OCI-M2 (cell line): ENCODE measurements at regions not wholly inside any gene's neighbourhood (a gene's known extent, or its start where the extent isn't known, plus 50 kb on each side); places are given as distances from the start of the nearest gene placed in this dataset.

Experiments
- DNase-seq: peaks from one replicate; lab custom pipeline; 2025; ENCODE audit not compliant: unreplicated experiment; lab: John Stamatoyannopoulos, UW

DNA sequence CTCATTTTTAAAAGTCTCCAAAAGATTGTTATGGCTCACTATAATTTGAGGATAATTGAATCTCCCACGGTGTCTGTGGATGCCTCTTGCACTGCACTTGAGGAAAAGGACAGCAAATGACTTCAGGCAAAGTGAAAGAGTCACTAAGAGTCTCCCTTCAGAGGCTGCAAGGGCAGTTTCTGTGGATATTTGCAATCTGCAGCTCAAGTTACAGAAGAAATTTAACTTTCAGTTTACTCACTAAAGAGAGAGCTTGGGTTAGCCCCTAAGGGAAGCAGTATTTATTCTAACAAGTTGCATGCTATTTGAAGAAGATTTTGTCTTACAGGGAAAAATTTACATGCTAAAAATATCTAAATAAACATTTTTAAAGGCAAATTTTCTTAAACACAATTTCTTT, 912.0 kb upstream of the TENM3 start:
- no peak for DNase-seq

DNA sequence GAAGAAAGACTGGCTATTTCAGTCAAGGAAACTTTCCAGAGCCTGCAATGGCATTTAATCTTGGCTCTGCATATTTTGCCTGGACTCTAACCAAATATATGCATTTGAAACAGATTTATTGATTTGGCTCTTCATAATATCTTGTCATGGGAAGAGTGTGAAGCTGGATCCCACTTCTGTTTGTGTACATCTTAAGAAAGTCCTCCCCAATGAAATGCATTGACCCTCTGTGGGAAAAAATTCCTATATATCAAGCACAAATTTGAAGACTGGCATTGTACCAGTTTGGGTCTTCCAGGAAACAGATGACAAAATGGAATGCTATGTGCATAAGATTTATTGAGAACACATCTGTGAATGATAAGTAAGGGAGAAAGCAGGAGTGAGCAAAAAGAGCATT, 897.3 kb upstream of the TENM3 start:
- no peak for DNase-seq

DNA sequence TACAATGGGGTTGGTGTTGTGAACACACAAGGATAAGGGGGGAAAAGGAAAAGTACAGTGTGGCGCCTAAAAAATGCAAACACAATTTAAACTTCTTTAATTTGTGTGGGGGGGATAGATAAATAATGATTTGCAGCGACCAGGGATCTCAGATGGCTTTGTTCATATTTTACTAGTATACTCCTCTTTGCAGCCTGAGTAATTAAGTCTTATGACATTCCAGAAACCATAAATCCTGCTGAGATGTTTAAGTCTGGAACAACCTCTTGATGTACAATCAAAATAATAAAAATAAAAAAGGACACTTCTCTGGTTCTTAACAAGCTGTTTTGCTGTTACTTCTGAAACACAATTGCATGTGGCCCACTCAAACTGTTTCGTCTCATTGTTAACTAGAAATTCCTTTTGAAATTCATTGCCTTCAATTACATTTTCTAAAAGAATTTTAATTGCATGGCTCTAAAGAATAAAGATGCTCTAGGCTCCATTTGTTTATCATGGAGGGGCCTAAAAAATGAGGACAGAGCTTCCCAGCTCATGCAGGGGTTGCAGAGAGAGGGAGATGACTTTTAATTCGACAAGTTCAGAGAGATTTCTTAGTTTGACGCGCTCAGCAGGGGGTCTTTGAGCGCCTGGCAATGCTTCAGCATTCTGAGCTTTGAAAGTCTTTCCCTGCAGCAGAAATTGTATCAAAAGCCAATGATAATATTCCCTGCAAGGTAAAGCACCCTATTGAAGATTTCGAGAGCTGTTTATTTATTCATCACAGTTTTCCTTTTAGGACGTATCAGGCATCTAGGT, 892.4 kb upstream of the TENM3 start:
- DNase-seq, result no peak

GRCh38 chr4:181364504-181364903, 878.7 kb upstream of the TENM3 start:
- DNase-seq, result no peak

GRCh38 chr4:181365671-181366070, 877.5 kb upstream of the TENM3 start:
- DNase-seq, result no peak

DNA sequence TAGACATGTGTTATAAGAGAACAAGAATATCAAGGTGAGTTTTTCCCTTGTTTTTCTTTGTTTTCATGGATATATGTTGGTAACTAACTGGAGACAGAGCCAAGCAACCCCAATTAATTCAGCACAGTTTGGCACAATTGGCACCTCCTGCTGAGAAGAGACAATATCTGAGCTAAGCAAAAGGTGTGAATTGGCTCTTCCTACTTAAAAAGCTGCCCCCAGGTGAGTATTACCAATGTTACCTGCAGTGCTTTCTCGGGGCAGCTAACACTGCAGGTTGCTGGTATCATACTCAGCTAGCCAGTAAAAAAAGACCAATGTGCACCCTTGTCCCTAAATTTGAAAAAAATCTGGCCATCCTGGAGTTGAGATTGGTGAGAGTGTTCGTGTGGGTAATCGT, 871.2 kb upstream of the TENM3 start:
- no peak for DNase-seq

DNA sequence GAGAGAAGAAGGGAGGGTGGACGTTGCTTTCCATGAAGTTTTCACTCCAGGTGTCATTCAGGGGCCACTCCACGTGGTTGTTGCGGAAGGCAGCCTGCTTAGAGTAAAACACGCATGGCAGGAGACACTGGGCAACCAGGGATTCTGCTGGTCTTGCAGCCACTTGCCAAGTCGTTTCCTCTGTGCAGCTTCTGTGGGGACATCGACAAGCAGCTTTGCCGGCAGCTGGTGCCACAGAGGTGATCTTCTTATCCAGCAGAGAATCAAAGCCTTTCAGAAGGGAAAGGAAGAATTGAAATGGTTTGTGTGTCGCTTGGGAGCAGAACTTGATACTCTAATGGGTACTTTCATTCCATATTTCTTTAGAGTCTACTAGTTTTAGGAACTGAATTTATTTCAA, 867.1 kb upstream of the TENM3 start:
- DNase-seq, result no peak

DNA sequence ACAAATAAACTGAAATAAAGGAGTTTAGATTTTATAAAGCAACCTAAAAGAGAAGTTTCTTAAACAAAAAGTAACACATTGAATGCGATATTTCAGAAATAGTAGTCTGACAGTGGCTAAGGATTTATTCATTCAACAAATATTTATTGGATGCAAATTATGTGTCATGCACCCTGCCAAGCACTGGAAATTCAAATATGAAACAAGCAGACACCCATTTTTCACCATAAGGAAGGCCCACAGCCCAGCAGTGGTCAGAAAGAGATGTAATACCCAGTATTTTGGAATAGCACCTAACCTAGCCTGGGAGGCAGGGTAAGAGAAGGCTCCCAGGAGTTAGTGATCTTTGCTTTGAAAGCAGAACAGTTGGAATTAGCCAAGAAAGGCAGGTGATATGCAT, 855.1 kb upstream of the TENM3 start:
- DNase-seq, result no peak

- no peak for DNase-seq
Measured at GRCh38 chr4:181416966-181417365, 826.2 kb upstream of the TENM3 start.

DNA sequence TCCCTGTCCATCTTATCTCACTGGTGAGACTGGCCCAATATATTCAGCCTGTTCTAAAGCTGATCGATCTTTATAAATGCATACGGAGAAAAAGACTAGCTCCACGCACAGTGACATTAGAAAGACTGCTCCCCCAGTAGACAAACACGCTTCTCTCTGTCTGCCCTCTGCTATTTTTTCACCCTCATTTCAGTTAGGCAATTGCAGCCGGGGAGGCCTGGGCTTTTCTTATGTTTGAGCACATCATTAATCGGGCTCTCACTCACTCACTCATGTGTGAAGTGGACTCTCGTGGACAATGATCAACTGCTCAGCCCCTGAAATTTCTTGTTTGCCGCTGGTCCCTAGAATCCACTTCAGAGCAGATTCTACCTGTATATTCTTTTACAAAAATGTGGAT, 824.7 kb upstream of the TENM3 start:
- no peak for DNase-seq

GRCh38 chr4:181420950-181421349, 822.3 kb upstream of the TENM3 start:
- no peak for DNase-seq

DNA sequence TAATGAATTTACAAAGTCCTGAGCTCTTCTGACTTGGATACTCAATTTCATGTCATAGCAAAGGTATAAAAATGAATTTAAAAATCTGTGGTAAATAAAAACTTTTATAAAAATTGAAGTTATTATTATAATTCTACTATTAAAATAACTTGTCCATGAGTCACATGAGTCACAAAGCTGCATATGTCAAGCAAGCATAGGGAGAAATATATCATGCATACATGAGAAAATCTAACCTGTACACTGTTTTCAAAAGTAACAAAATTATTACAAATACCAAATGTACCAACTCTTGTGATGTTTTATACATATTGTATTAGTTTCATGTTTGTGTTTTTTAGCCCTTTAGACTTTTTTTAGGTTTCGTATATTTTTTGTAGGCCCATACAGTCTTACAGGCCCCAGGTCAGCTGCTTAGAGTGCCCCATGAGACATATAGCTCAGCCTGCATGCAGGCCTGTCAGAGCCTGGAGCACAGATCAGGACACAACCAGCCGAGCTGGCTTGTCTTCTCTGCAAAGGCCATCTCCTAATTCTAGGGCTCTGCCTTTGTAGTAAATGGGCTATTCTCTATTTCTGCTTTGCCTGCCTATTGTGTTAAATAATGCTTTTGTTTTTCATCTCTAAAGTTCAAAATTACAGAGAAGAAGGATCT, 818.7 kb upstream of the TENM3 start:
- no peak for DNase-seq

- DNase-seq, result no peak
Measured at GRCh38 chr4:181427076-181427475, 816.1 kb upstream of the TENM3 start.

DNA sequence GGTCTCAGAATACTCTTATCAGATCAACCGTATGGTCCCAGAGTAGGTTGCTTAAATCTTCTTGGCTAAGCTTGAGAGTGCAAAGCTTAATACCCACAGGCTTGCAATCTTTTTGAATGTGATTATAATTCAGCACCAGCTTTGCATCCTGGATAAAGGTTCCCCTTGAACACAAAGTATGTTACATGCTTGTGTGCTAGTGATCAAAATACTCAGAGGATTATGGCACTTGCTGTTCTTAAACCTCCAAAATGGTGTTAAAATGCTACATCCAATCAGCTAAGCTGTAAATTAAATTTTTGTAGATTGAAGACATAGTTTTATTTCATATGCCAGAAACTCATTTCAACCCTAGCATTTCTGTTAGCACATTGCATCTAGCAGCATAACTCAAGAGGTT, 812.2 kb upstream of the TENM3 start:
- DNase-seq, result no peak

DNA sequence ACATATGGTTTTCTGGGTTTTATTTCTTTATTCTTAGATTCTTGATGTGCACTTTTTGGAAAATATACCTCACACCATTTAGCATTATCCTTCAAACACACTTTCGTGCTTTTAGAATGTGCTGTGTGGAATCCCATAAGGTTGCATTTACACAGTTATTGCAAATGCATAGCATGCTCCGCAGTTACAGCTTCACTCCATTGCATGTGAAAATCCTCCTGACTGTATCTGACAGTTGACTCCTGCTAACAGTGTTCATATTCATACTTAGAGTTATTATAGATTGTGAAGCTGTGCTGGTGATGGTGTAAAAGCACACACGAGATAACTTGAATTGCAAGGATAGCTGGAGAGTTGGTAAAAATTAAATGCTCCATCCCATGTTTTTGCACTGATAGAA, 811.5 kb upstream of the TENM3 start:
- no peak for DNase-seq

DNA sequence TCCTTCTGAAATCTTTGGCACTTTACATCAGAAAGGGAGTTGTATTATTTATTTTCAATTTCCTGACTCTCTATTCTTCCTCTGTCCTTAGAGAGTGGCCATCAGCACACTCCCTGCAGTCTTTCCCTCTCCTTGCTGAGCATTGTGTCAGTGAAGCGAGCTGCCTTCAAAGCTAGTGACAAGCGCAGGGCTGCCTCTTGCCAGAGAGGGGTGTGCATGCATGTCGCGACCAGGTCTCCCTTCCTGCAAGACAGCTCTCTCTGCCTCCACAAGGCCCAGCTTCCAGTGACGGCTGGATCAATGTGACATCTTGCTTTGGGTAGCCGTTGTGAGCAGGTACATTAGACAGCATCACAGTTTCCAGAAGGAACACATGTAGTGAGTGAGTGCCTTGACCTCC, 810.9 kb upstream of the TENM3 start:
- DNase-seq, result no peak

GRCh38 chr4:181437895-181438294, 805.3 kb upstream of the TENM3 start:
- DNase-seq, result no peak

- DNase-seq, result no peak
Measured at GRCh38 chr4:181438641-181439040, 804.6 kb upstream of the TENM3 start.

DNA sequence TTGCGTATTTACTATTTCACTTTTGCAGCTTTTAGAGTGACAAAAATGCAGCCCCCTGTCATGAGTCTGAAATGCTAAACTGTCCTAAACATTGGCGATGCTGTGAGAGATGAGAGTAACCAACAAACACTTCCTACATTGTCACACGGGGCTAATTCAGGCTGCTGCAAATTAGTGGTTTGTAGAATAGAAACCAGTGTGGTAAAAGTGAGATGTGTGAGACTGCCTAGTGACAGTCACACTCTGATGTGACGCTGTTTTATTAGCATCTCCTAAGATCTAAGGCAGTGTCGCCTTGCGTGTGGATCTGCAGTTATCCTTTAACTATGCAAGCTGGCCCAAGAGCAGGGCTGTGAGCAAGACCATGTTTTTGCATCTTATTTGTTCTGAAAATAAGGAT, 800.2 kb upstream of the TENM3 start:
- no peak for DNase-seq

GRCh38 chr4:181465826-181466225, 777.4 kb upstream of the TENM3 start:
- DNase-seq, result no peak

- no peak for DNase-seq
Measured at GRCh38 chr4:181468451-181468850, 774.8 kb upstream of the TENM3 start.

DNA sequence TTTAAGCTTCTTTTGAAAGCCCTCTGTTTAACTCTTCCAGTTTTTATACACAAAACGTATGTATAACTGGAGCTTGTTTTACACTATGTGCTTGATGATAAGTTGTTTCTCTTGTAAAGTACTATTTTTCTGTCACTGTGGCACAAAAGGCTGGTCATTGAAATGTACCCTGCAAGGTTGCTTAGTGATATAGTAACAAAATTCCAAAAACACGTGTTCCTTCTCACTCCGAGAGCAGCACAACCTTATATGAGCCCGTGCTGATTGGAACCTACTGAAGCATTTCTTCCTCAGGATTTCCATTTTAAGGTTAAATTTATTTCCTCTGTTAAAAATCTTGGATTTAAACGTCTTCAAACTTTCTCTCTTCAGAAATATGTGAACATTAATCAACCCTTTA, 772.9 kb upstream of the TENM3 start:
- no peak for DNase-seq

- no peak for DNase-seq
Measured at GRCh38 chr4:181475359-181475758, 767.8 kb upstream of the TENM3 start.
